ENCODE measurements at regions not wholly inside any gene's neighbourhood (a gene's known extent, or its start where the extent isn't known, plus 50 kb on each side); places are given as distances from the start of the nearest gene placed in this dataset.

DNA sequence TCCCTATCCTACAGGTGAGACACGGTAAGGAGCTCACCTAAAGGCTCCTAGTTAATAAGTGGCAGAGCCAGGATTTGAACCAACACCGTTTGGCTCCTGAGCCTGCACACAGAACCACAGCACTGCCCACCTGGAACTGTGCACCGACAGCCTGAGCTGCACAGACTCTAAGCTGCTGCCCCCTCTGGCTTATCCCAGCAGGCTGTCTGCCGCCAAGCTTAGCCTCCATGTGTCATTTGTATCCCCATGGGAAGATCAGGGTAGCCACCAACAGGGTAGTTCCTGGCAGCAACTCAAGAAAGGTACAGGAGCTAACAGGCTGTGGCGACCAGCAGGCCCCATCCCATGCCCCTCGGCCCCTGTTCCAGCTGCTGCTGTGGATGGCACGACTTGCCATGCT lies 135.7 kb downstream of the LRRC30 start:
- peaks cover 20% of the 10 kb centered on the region for H3K4me1 Mint-ChIP-seq
- H3K27ac Mint-ChIP-seq: no peak overlapping the region
- no peak for TF ChIP-seq CTCF (IDR thresholded peaks at IDR 0.05; ENCODE audit: unreplicated experiment)
- H3K9me3 Mint-ChIP-seq: no peaks in the 10 kb centered on the region
- peaks cover 6% of the 10 kb centered on the region for H3K27me3 Mint-ChIP-seq (ENCODE audit: low read depth)
- no peaks in the 10 kb centered on the region for H3K36me3 Mint-ChIP-seq
- H3K4me3 Mint-ChIP-seq: no peak overlapping the region
- DNase-seq (ENCODE audit: low spot score in 2 of 2, unreplicated experiment in 2 of 2): peak in 1 of 2 experiments; percentile 21

DNA sequence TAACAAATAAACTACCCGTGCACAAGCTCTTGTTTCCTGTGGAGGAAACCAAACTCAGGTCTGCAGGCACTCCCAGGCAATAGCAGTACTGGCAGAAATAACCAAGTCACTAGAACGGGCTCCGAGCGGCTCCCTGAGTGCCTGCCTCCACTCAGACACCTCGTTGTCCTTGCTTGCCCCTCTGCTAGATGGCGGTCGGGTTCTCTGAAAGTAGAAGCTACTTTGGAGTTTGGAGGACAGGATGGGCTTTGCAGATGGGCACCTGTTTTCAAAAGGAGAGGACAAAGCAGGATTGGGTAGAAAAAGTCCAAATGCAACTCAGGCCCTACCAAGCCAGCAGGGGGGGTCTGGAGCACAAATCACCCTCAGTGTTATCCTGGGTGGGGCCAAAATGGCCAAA lies 136.4 kb downstream of the LRRC30 start:
- H3K36me3 Mint-ChIP-seq: no peaks in the 10 kb centered on the region
- H3K27me3 Mint-ChIP-seq (ENCODE audit: low read depth): peaks cover 6% of the 10 kb centered on the region
- H3K4me3 Mint-ChIP-seq: no peak overlapping the region
- H3K9me3 Mint-ChIP-seq: no peaks in the 10 kb centered on the region
- DNase-seq (ENCODE audit: low spot score in 2 of 2, unreplicated experiment in 2 of 2): no peak
- TF ChIP-seq CTCF (IDR thresholded peaks at IDR 0.05; ENCODE audit: unreplicated experiment): no peak
- H3K27ac Mint-ChIP-seq: no peak overlapping the region
- H3K4me1 Mint-ChIP-seq: peaks cover 21% of the 10 kb centered on the region

GRCh38 chr18:7369006-7369405 lies 138.1 kb downstream of the LRRC30 start:
- peaks cover 21% of the 10 kb centered on the region for H3K4me1 Mint-ChIP-seq
- no peak overlapping the region for H3K4me3 Mint-ChIP-seq
- DNase-seq (ENCODE audit: low spot score in 2 of 2, unreplicated experiment in 2 of 2): no peak
- no peak for TF ChIP-seq CTCF (IDR thresholded peaks at IDR 0.05; ENCODE audit: unreplicated experiment)
- H3K36me3 Mint-ChIP-seq: no peaks in the 10 kb centered on the region
- peaks cover 6% of the 10 kb centered on the region for H3K27me3 Mint-ChIP-seq (ENCODE audit: low read depth)
- no peak overlapping the region for H3K27ac Mint-ChIP-seq
- H3K9me3 Mint-ChIP-seq: no peaks in the 10 kb centered on the region

GRCh38 chr18:7370375-7370774 lies 139.5 kb downstream of the LRRC30 start:
- H3K4me3 Mint-ChIP-seq: no peak overlapping the region
- DNase-seq (ENCODE audit: low spot score in 2 of 2, unreplicated experiment in 2 of 2): no peak
- H3K4me1 Mint-ChIP-seq: peaks cover 21% of the 10 kb centered on the region
- peak overlapping the region; percentile 79 for H3K27ac Mint-ChIP-seq
- H3K27me3 Mint-ChIP-seq (ENCODE audit: low read depth): peaks cover 3% of the 10 kb centered on the region
- H3K36me3 Mint-ChIP-seq: no peaks in the 10 kb centered on the region
- H3K9me3 Mint-ChIP-seq: peaks cover 6% of the 10 kb centered on the region
- no peak for TF ChIP-seq CTCF (IDR thresholded peaks at IDR 0.05; ENCODE audit: unreplicated experiment)

DNA sequence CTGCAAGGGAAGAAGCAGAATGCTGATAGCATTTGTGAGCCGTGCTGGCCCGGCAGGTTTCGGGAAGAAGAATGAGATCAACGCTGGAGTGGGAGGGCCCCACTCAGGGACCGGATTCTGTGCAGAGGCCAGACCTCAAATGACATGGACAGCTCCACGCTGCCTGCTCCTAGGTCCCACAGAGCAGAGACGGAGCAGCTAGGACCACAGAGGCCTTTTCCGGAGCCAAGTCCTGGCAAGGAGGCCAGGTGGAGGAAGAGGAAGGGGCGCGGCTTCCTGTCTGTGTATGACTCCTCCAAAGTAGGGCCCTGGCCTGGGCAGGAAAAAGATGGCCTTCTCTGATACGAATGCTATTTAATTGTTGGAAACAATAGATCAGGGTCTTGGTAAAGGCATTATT lies 139.9 kb downstream of the LRRC30 start:
- Mint-ChIP-seq H3K9me3 (peaks cover 8% of the 10 kb centered on the region), H3K4me3 (no peak overlapping the region), H3K27ac (peak overlapping the region; percentile 79), H3K36me3 (no peaks in the 10 kb centered on the region), H3K4me1 (peaks cover 21% of the 10 kb centered on the region), H3K27me3 (ENCODE audit: low read depth) (peaks cover 1% of the 10 kb centered on the region)
- no peak for TF ChIP-seq CTCF (IDR thresholded peaks at IDR 0.05; ENCODE audit: unreplicated experiment)
- no peak for DNase-seq (ENCODE audit: low spot score in 2 of 2, unreplicated experiment in 2 of 2)

- no peak for DNase-seq (ENCODE audit: low spot score in 2 of 2, unreplicated experiment in 2 of 2)
- no peak overlapping the region for H3K4me3 Mint-ChIP-seq
These were observed 142.6 kb downstream of the LRRC30 start for GRCh38 chr18:7373441-7373840.

More at GRCh38 chr18:7373441-7373840, 142.6 kb downstream of the LRRC30 start:
- Mint-ChIP-seq H3K36me3 (no peaks in the 10 kb centered on the region), H3K4me1 (peaks cover 21% of the 10 kb centered on the region), H3K27me3 (ENCODE audit: low read depth) (no peaks in the 10 kb centered on the region), H3K27ac (no peak overlapping the region), H3K9me3 (peaks cover 17% of the 10 kb centered on the region)
- TF ChIP-seq CTCF (IDR thresholded peaks at IDR 0.05; ENCODE audit: unreplicated experiment): no peak

All from mesothelial cell of epicardium (in vitro differentiated cells).